ENCODE measurements at regions not wholly inside any gene's neighbourhood (a gene's known extent, or its start where the extent isn't known, plus 50 kb on each side); places are given as distances from the start of the nearest gene placed in this dataset.

DNA sequence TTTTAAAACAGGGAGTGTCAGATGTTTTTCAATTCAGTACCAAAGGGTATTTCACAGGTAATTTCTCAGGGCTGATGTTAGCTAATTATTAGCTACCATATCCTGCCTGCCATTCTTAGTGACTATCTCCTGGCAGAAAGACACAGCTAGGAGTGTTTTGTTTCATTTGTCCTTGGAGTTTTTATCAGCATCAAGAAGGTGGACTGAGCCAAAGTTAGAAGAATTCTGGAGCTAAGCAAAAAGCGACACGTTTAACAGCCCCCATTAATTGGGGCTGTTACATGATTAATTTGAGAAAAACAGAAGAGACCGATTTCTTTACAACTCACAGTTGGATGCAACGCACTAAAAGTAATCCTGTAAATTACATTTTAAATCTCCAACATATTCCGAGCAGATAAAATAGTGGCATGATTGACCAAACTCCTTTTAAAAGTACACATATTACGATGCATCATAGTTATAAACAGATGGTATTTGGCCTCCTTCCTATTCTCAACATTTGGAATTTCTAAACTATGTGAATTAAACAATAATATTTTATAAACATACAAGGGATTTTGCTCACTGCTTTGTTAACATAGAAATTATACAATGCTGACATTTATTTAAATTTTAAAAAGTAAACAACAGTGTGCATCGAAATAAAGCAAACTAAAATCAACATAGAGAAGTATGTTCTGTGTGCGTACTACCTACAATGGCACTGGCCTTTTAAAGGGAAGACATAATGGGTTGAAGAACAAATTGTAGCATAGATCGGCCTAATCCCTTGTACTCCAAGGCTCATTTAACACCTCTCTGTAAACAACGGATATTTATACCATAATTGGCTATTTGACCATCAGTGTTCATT, 585.1 kb downstream of the ZEB2 start:
- no peak for TF ChIP-seq SNAI2 (CRISPR knock-in tag; IDR thresholded peaks at IDR 0.05)
- no peak for TF ChIP-seq ZC3H10 (CRISPR knock-in tag; IDR thresholded peaks at IDR 0.05)
- no peak for TF ChIP-seq ARNTL (CRISPR knock-in tag; IDR thresholded peaks at IDR 0.05; ENCODE audit: borderline replicate concordance, low read depth)
- TF ChIP-seq PPARA (CRISPR knock-in tag; IDR thresholded peaks at IDR 0.05; ENCODE audit: borderline replicate concordance): no peak
- no peak for TF ChIP-seq ZFP3 (CRISPR knock-in tag; IDR thresholded peaks at IDR 0.05)
- no peak for TF ChIP-seq OSR1 (CRISPR knock-in tag; IDR thresholded peaks at IDR 0.05)
- TF ChIP-seq TSHZ2 (CRISPR knock-in tag; IDR thresholded peaks at IDR 0.05): no peak
- TF ChIP-seq GLIS3 (CRISPR knock-in tag; IDR thresholded peaks at IDR 0.05): no peak
- no peak for TF ChIP-seq ZFP30 (CRISPR knock-in tag; IDR thresholded peaks at IDR 0.05)
- no peak for TF ChIP-seq CSDC2 (CRISPR knock-in tag; IDR thresholded peaks at IDR 0.05)
- TF ChIP-seq POU6F1 (CRISPR knock-in tag; IDR thresholded peaks at IDR 0.05; ENCODE audit: borderline replicate concordance, low read depth): no peak
- TF ChIP-seq, protein P1, sequence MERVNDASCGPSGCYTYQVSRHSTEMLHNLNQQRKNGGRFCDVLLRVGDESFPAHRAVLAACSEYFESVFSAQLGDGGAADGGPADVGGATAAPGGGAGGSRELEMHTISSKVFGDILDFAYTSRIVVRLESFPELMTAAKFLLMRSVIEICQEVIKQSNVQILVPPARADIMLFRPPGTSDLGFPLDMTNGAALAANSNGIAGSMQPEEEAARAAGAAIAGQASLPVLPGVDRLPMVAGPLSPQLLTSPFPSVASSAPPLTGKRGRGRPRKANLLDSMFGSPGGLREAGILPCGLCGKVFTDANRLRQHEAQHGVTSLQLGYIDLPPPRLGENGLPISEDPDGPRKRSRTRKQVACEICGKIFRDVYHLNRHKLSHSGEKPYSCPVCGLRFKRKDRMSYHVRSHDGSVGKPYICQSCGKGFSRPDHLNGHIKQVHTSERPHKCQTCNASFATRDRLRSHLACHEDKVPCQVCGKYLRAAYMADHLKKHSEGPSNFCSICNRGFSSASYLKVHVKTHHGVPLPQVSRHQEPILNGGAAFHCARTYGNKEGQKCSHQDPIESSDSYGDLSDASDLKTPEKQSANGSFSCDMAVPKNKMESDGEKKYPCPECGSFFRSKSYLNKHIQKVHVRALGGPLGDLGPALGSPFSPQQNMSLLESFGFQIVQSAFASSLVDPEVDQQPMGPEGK (CRISPR knock-in tag; IDR thresholded peaks at IDR 0.05; ENCODE audit: borderline replicate concordance): no peak
- TF ChIP-seq CSRNP3 (CRISPR knock-in tag; IDR thresholded peaks at IDR 0.05): no peak
- ATAC-seq: no peak

DNA sequence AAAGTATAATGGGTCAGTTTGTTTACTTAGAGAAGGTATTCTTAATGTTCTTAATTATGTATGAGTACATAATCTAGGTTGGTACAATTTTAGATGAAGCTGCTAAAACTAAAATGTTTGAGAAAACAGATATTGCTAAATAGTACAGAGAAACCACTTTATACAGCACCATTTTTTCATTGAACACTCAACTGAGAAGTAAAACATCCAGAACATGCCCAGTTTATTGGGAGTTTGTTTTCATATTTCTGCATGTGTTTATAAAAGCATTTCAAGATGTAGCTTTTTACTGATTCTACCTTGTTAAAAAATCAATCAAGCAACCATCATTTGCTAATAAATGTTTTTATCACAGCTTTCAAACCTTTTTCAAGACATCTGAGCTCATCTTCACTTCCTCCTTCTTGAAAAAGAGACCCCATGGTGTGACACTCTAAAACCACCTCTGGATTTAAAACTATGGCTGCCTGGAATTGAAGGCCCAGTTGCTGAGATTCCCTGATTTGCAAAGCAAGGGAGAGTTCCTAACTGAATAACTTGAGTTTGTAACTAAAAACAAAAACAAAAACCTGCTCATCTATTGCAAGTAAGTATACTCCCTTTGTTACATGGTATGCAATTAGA, 585.9 kb downstream of the ZEB2 start:
- TF ChIP-seq RARB (CRISPR knock-in tag; IDR thresholded peaks at IDR 0.05) (no peak), ZNF8 (CRISPR knock-in tag; IDR thresholded peaks at IDR 0.05) (no peak), GLIS3 (CRISPR knock-in tag; IDR thresholded peaks at IDR 0.05) (no peak), TCF4 (CRISPR knock-in tag; IDR thresholded peaks at IDR 0.05; ENCODE audit: borderline replicate concordance) (no peak), POU6F1 (CRISPR knock-in tag; IDR thresholded peaks at IDR 0.05; ENCODE audit: borderline replicate concordance, low read depth) (no peak), CSDC2 (CRISPR knock-in tag; IDR thresholded peaks at IDR 0.05) (no peak)

GRCh38 chr2:143930891-143931290, 589.0 kb downstream of the ZEB2 start:
- no peak for ATAC-seq
- TF ChIP-seq CSRNP3 (CRISPR knock-in tag; IDR thresholded peaks at IDR 0.05) (no peak), ZFP30 (CRISPR knock-in tag; IDR thresholded peaks at IDR 0.05) (no peak), ISL1 (CRISPR knock-in tag; IDR thresholded peaks at IDR 0.05) (no peak), TSHZ2 (CRISPR knock-in tag; IDR thresholded peaks at IDR 0.05) (no peak), ZNF565 (CRISPR knock-in tag; conservative IDR thresholded peaks at IDR 0.05; ENCODE audit: low read depth) (no peak), TOX (CRISPR knock-in tag; IDR thresholded peaks at IDR 0.05; ENCODE audit: borderline replicate concordance) (no peak), ZNF70 (CRISPR knock-in tag; IDR thresholded peaks at IDR 0.05) (no peak)
- TF ChIP-seq, protein P1 (CRISPR knock-in tag; IDR thresholded peaks at IDR 0.05; ENCODE audit: borderline replicate concordance): no peak

More for the DNA sequence above, 585.9 kb downstream of the ZEB2 start:
- ATAC-seq: no peak
